Naive thymus-derived CD4-positive, alpha-beta T cell (primary cell): ENCODE measurements at regions not wholly inside any gene's neighbourhood (a gene's known extent, or its start where the extent isn't known, plus 50 kb on each side); places are given as distances from the start of the nearest gene placed in this dataset.

ENCODE experiments used
- ATAC-seq: fragments of 150-1000 bp; cut with Tn5 transposase; 2 replicates; pipeline ENCODE4 v1.10.0; 2021; ENCODE audit warnings: mild to moderate bottlenecking, moderate library complexity
- CTCF ChIA-PET: fragments of 350-600 bp; sonication (Branson Sonifier 250); formaldehyde crosslinking; loops from one replicate; lab custom pipeline; 2021; ENCODE audit warnings: antibody characterized with exemption; lab: Charles Lee
- POLR2A ChIA-PET: fragments of 350-600 bp; sonication (Branson Sonifier 250); formaldehyde crosslinking; loops from one replicate; lab custom pipeline; 2021; ENCODE audit warnings: antibody characterized with exemption, inconsistent platforms; lab: Charles Lee
- DNase-seq, 9 donors: peaks; one replicate each; pipeline versions ENCODE4 v3.0.0 to v3.0.0-alpha.2; 2020 to 2022; ENCODE audit warnings: mixed read lengths in 1 of 9
- H3K27ac ChIP-seq: one replicate; pipeline ENCODE4 v1.7.0; 2013; ENCODE audit warnings: mild to moderate bottlenecking, low read depth, low read length, moderate library complexity
- H3K27me3 ChIP-seq, 2 donors: one replicate each; pipeline ENCODE4 v1.7.0; 2013; ENCODE audit warnings: low read length in 2 of 2, mild to moderate bottlenecking in 2 of 2, moderate library complexity in 2 of 2; ENCODE audit not compliant: control insufficient read depth in 2 of 2, insufficient read depth in 2 of 2
- H3K36me3 ChIP-seq, 3 experiments: 1 replicate in 2 of 3; 2 replicates in 1 of 3; pipeline ENCODE4 v1.7.0; 2013; ENCODE audit warnings: low read length in 3 of 3, mild to moderate bottlenecking in 3 of 3, moderate library complexity in 1 of 3; ENCODE audit not compliant: insufficient read depth in 3 of 3, control insufficient read depth in 2 of 3
- H3K4me1 ChIP-seq, 2 donors: one replicate each; pipeline ENCODE4 v1.7.0; 2013; ENCODE audit warnings: low read length in 2 of 2, mild to moderate bottlenecking in 2 of 2, moderate library complexity in 1 of 2; ENCODE audit not compliant: control insufficient read depth in 2 of 2, insufficient read depth in 2 of 2
- H3K4me3 ChIP-seq: 2 replicates; pipeline ENCODE4 v1.7.0; 2013; ENCODE audit warnings: mild to moderate bottlenecking, low read length
- H3K9me3 ChIP-seq, 3 experiments: 1 replicate in 2 of 3; 2 replicates in 1 of 3; pipeline ENCODE4 v1.7.0; 2013; ENCODE audit warnings: low read length in 3 of 3; ENCODE audit not compliant: control insufficient read depth in 2 of 3
- H3K27ac Mint-ChIP-seq, 9 donors: one replicate each; pipeline ENCODE4 v1.8.0; 2020 to 2022; ENCODE audit warnings: mixed read lengths in 9 of 9, mild to moderate bottlenecking in 8 of 9, moderate library complexity in 5 of 9, inconsistent platforms in 2 of 9
- H3K27me3 Mint-ChIP-seq, 5 donors: one replicate each; pipeline ENCODE4 v1.8.0; 2021 to 2022; ENCODE audit warnings: mixed read lengths in 5 of 5, mild to moderate bottlenecking in 1 of 5
- H3K36me3 Mint-ChIP-seq, 5 donors: one replicate each; pipeline ENCODE4 v1.8.0; 2020 to 2022; ENCODE audit warnings: mixed read lengths in 5 of 5, mild to moderate bottlenecking in 3 of 5, inconsistent platforms in 1 of 5
- H3K4me1 Mint-ChIP-seq, 7 donors: one replicate each; pipeline ENCODE4 v1.8.0; 2020 to 2022; ENCODE audit warnings: mixed read lengths in 7 of 7, mild to moderate bottlenecking in 3 of 7, inconsistent platforms in 1 of 7
- H3K4me3 Mint-ChIP-seq, 10 donors: one replicate each; pipeline ENCODE4 v1.8.0; 2020 to 2022; ENCODE audit warnings: mild to moderate bottlenecking in 10 of 10, mixed read lengths in 10 of 10, moderate library complexity in 6 of 10, inconsistent platforms in 2 of 10
- H3K9me3 Mint-ChIP-seq, 11 donors: one replicate each; pipeline ENCODE4 v1.8.0; 2020 to 2022; ENCODE audit warnings: mixed read lengths in 11 of 11, mild to moderate bottlenecking in 4 of 11, inconsistent platforms in 1 of 11, moderate library complexity in 1 of 11
- intact Hi-C, 2 donors: fragments of 100-400 bp; cut with micrococcal nuclease; formaldehyde crosslinking; loops; one replicate each; pipeline ENCODE4 v1.15.1; 2023

- no peaks in the 10 kb centered on the region for H3K9me3 ChIP-seq
- Mint-ChIP-seq H3K4me1 (no peaks in the 10 kb centered on the region), H3K27ac (no peak overlapping the region), H3K27me3 (no peaks in the 10 kb centered on the region), H3K4me3 (no peak overlapping the region), H3K9me3 (peaks cover 0 to 5% (median 0%) of the 10 kb centered on the region in 11 donors), H3K36me3 (no peaks in the 10 kb centered on the region)
- intact Hi-C loops: no loop called here
- no peak overlapping the region for H3K27ac ChIP-seq
- no peaks in the 10 kb centered on the region for H3K27me3 ChIP-seq
- H3K36me3 ChIP-seq: no peaks in the 10 kb centered on the region
- POLR2A ChIA-PET: no interaction called here
- DNase-seq: no peak
- CTCF ChIA-PET: no interaction called here
- ATAC-seq: no peak
- H3K4me1 ChIP-seq: no peaks in the 10 kb centered on the region
- no peak overlapping the region for H3K4me3 ChIP-seq
These were observed 360.5 kb upstream of the ALCAM start for GRCh38 chr3:105006164-105006563.

- ATAC-seq (no peak), DNase-seq (no peak)
- Histone ChIP-seq H3K36me3 (no peaks in the 10 kb centered on the region), H3K4me3 (no peak overlapping the region), H3K4me1 (no peaks in the 10 kb centered on the region), H3K9me3 (no peaks in the 10 kb centered on the region), H3K27ac (no peak overlapping the region), H3K27me3 (no peaks in the 10 kb centered on the region)
- Mint-ChIP-seq H3K36me3 (no peaks in the 10 kb centered on the region), H3K9me3 (peaks cover 0 to 5% (median 0%) of the 10 kb centered on the region in 11 donors), H3K4me3 (no peak overlapping the region), H3K4me1 (no peaks in the 10 kb centered on the region), H3K27ac (no peak overlapping the region), H3K27me3 (no peaks in the 10 kb centered on the region)
- CTCF ChIA-PET: no interaction called here
- POLR2A ChIA-PET: no interaction called here
- intact Hi-C loops: no loop called here
These were observed 353.1 kb upstream of the ALCAM start for GRCh38 chr3:105013657-105014056.

GRCh38 chr3:105014631-105015030 lies 352.1 kb upstream of the ALCAM start:
- Mint-ChIP-seq H3K4me1 (no peaks in the 10 kb centered on the region), H3K9me3 (peaks cover 0 to under 1% (median 0%) of the 10 kb centered on the region in 11 donors), H3K27ac (no peak overlapping the region), H3K4me3 (no peak overlapping the region), H3K36me3 (no peaks in the 10 kb centered on the region), H3K27me3 (no peaks in the 10 kb centered on the region)
- H3K4me3 ChIP-seq: no peak overlapping the region
- ChIA-PET CTCF (no interaction called here), POLR2A (no interaction called here)
- no peaks in the 10 kb centered on the region for H3K9me3 ChIP-seq
- intact Hi-C loops: no loop called here
- no peak overlapping the region for H3K27ac ChIP-seq
- H3K27me3 ChIP-seq: no peaks in the 10 kb centered on the region
- H3K4me1 ChIP-seq: no peaks in the 10 kb centered on the region
- DNase-seq (no peak), ATAC-seq (no peak)
- no peaks in the 10 kb centered on the region for H3K36me3 ChIP-seq

GRCh38 chr3:105022813-105023212 lies 343.9 kb upstream of the ALCAM start:
- no peak overlapping the region for H3K27ac ChIP-seq
- no peaks in the 10 kb centered on the region for H3K4me1 Mint-ChIP-seq
- H3K36me3 ChIP-seq: no peaks in the 10 kb centered on the region
- H3K4me3 Mint-ChIP-seq: no peak overlapping the region
- no peaks in the 10 kb centered on the region for H3K27me3 ChIP-seq
- DNase-seq (no peak), ATAC-seq (peak; percentile 6)
- peaks cover 0 to 4% (median 0%) of the 10 kb centered on the region in 5 donors for H3K27me3 Mint-ChIP-seq
- H3K27ac Mint-ChIP-seq: no peak overlapping the region
- H3K9me3 ChIP-seq: no peaks in the 10 kb centered on the region
- CTCF ChIA-PET: no interaction called here
- H3K4me3 ChIP-seq: no peak overlapping the region
- H3K4me1 ChIP-seq: no peaks in the 10 kb centered on the region
- H3K36me3 Mint-ChIP-seq: no peaks in the 10 kb centered on the region
- intact Hi-C loops: no loop called here
- H3K9me3 Mint-ChIP-seq: no peaks in the 10 kb centered on the region
- POLR2A ChIA-PET: no interaction called here

GRCh38 chr3:105030211-105030610 lies 336.5 kb upstream of the ALCAM start:
- DNase-seq: no peak
- Mint-ChIP-seq H3K27ac (no peak overlapping the region), H3K36me3 (no peaks in the 10 kb centered on the region), H3K27me3 (peaks cover 0 to 4% (median 0%) of the 10 kb centered on the region in 5 donors), H3K4me1 (no peaks in the 10 kb centered on the region), H3K9me3 (no peaks in the 10 kb centered on the region), H3K4me3 (no peak overlapping the region)
- Histone ChIP-seq H3K27me3 (no peaks in the 10 kb centered on the region), H3K9me3 (no peaks in the 10 kb centered on the region), H3K36me3 (no peaks in the 10 kb centered on the region), H3K27ac (no peak overlapping the region), H3K4me3 (no peak overlapping the region), H3K4me1 (no peaks in the 10 kb centered on the region)
- ATAC-seq: no peak
- intact Hi-C loops: no loop called here
- ChIA-PET POLR2A (interaction anchor here (0.5 kb wide), 1 partner anchor 375 kb away, joined by 3 read pairs; no protein-coding TSS in a partner anchor), CTCF (no interaction called here)

GRCh38 chr3:105032541-105032940 lies 334.2 kb upstream of the ALCAM start:
- Mint-ChIP-seq H3K36me3 (no peaks in the 10 kb centered on the region), H3K27ac (no peak overlapping the region), H3K4me1 (no peaks in the 10 kb centered on the region), H3K4me3 (no peak overlapping the region), H3K9me3 (no peaks in the 10 kb centered on the region), H3K27me3 (no peaks in the 10 kb centered on the region)
- H3K27me3 ChIP-seq: no peaks in the 10 kb centered on the region
- POLR2A ChIA-PET: no interaction called here
- DNase-seq (no peak), ATAC-seq (no peak)
- CTCF ChIA-PET: no interaction called here
- no peaks in the 10 kb centered on the region for H3K36me3 ChIP-seq
- H3K4me3 ChIP-seq: no peak overlapping the region
- no peaks in the 10 kb centered on the region for H3K9me3 ChIP-seq
- no peaks in the 10 kb centered on the region for H3K4me1 ChIP-seq
- H3K27ac ChIP-seq: no peak overlapping the region
- intact Hi-C loops: no loop called here

GRCh38 chr3:105033081-105033480 lies 333.6 kb upstream of the ALCAM start:
- H3K9me3 Mint-ChIP-seq: no peaks in the 10 kb centered on the region
- ChIA-PET POLR2A (no interaction called here), CTCF (no interaction called here)
- no peak for ATAC-seq
- no peak overlapping the region for H3K4me3 ChIP-seq
- H3K9me3 ChIP-seq: no peaks in the 10 kb centered on the region
- no peak overlapping the region for H3K27ac Mint-ChIP-seq
- no peaks in the 10 kb centered on the region for H3K4me1 Mint-ChIP-seq
- H3K27me3 ChIP-seq: no peaks in the 10 kb centered on the region
- no peak for DNase-seq
- H3K27ac ChIP-seq: no peak overlapping the region
- H3K4me1 ChIP-seq: no peaks in the 10 kb centered on the region
- no peaks in the 10 kb centered on the region for H3K36me3 Mint-ChIP-seq
- no peaks in the 10 kb centered on the region for H3K27me3 Mint-ChIP-seq
- H3K4me3 Mint-ChIP-seq: no peak overlapping the region
- intact Hi-C loops: no loop called here
- H3K36me3 ChIP-seq: no peaks in the 10 kb centered on the region
